ENCODE measurements at regions not wholly inside any gene's neighbourhood (a gene's known extent, or its start where the extent isn't known, plus 50 kb on each side); places are given as distances from the start of the nearest gene placed in this dataset.

GRCh38 chr16:86088816-86089215 is 189.9 kb downstream of the IRF8 start:
- no peak overlapping the region for H3K27ac ChIP-seq (ENCODE audit: control insufficient read depth, insufficient read depth, low read length)
- H3K4me3 ChIP-seq (ENCODE audit: control insufficient read depth in 2 of 3, extremely low read depth in 1 of 3, insufficient read depth in 2 of 3, low read depth in 1 of 3, low read length in 3 of 3) = no peak overlapping the region
- H3K9me3 ChIP-seq (ENCODE audit: control insufficient read depth, low read depth, low read length) = no peaks in the 10 kb centered on the region
- no peak overlapping the region for H3K9ac ChIP-seq (ENCODE audit: control insufficient read depth, extremely low read depth, insufficient read depth, low read length)
- H3K27me3 ChIP-seq (ENCODE audit: control insufficient read depth, extremely low read depth, insufficient read depth, low read length) = no peaks in the 10 kb centered on the region
- FAIRE-seq = no peak
- no peaks in the 10 kb centered on the region for H4K20me1 ChIP-seq (ENCODE audit: control insufficient read depth, extremely low read depth, insufficient read depth, low read length)
- dilution Hi-C loops (cut with MboI; ENCODE audit: extremely low pct_ligation_motif_present, low sequenced_read_pairs) = no loop called here
- no peaks in the 10 kb centered on the region for H3K9me1 ChIP-seq (ENCODE audit: control insufficient read depth, extremely low read depth, insufficient read depth, low read length)
- TF ChIP-seq CTCF (optimal IDR thresholded peaks at IDR 0.05 in 1 of 3, IDR thresholded peaks at IDR 0.05 in 1 of 3, conservative IDR thresholded peaks at IDR 0.05 in 1 of 3; ENCODE audit: extremely low read depth in 1 of 3, insufficient read depth in 2 of 3, low read length in 3 of 3) (no peak), EZH2 (IDR thresholded peaks at IDR 0.05; ENCODE audit: low read length) (no peak)
- no peak overlapping the region for H2AFZ ChIP-seq (ENCODE audit: control insufficient read depth, low read length)
- DNase-seq (ENCODE audit: low read depth, low spot score) = no peak
- no peaks in the 10 kb centered on the region for H3K79me2 ChIP-seq (ENCODE audit: control insufficient read depth, insufficient read depth, low read length)
- H3K4me1 ChIP-seq (ENCODE audit: control insufficient read depth, extremely low read depth, insufficient read depth, low read length) = no peaks in the 10 kb centered on the region
- H3K36me3 ChIP-seq (ENCODE audit: control insufficient read depth in 2 of 2, extremely low read depth in 1 of 2, insufficient read depth in 2 of 2, low read length in 2 of 2) = no peaks in the 10 kb centered on the region
- H3K4me2 ChIP-seq (ENCODE audit: control insufficient read depth, extremely low read depth, insufficient read depth, low read depth, low read length) = no peak overlapping the region

- no peak overlapping the region for H3K27ac ChIP-seq (ENCODE audit: control insufficient read depth, insufficient read depth, low read length)
- no peaks in the 10 kb centered on the region for H3K79me2 ChIP-seq (ENCODE audit: control insufficient read depth, insufficient read depth, low read length)
- DNase-seq (ENCODE audit: low read depth, low spot score) (no peak), FAIRE-seq (no peak)
- H3K9ac ChIP-seq (ENCODE audit: control insufficient read depth, extremely low read depth, insufficient read depth, low read length) = no peak overlapping the region
- no peak overlapping the region for H3K4me2 ChIP-seq (ENCODE audit: control insufficient read depth, extremely low read depth, insufficient read depth, low read depth, low read length)
- no peaks in the 10 kb centered on the region for H4K20me1 ChIP-seq (ENCODE audit: control insufficient read depth, extremely low read depth, insufficient read depth, low read length)
- no peaks in the 10 kb centered on the region for H3K36me3 ChIP-seq (ENCODE audit: control insufficient read depth in 2 of 2, extremely low read depth in 1 of 2, insufficient read depth in 2 of 2, low read length in 2 of 2)
- H3K4me1 ChIP-seq (ENCODE audit: control insufficient read depth, extremely low read depth, insufficient read depth, low read length) = no peaks in the 10 kb centered on the region
- no peaks in the 10 kb centered on the region for H3K27me3 ChIP-seq (ENCODE audit: control insufficient read depth, extremely low read depth, insufficient read depth, low read length)
- H2AFZ ChIP-seq (ENCODE audit: control insufficient read depth, low read length) = no peak overlapping the region
- TF ChIP-seq CTCF (optimal IDR thresholded peaks at IDR 0.05 in 1 of 3, IDR thresholded peaks at IDR 0.05 in 1 of 3, conservative IDR thresholded peaks at IDR 0.05 in 1 of 3; ENCODE audit: extremely low read depth in 1 of 3, insufficient read depth in 2 of 3, low read length in 3 of 3) (no peak), EZH2 (IDR thresholded peaks at IDR 0.05; ENCODE audit: low read length) (no peak)
- dilution Hi-C loops (cut with MboI; ENCODE audit: extremely low pct_ligation_motif_present, low sequenced_read_pairs) = no loop called here
- H3K9me3 ChIP-seq (ENCODE audit: control insufficient read depth, low read depth, low read length) = no peaks in the 10 kb centered on the region
- no peak overlapping the region for H3K4me3 ChIP-seq (ENCODE audit: control insufficient read depth in 2 of 3, extremely low read depth in 1 of 3, insufficient read depth in 2 of 3, low read depth in 1 of 3, low read length in 3 of 3)
- H3K9me1 ChIP-seq (ENCODE audit: control insufficient read depth, extremely low read depth, insufficient read depth, low read length) = no peaks in the 10 kb centered on the region
Observed at GRCh38 chr16:86089334-86089900, 190.5 kb downstream of the IRF8 start.

Data from keratinocyte (primary cell).